ENCODE measurements at regions not wholly inside any gene's neighbourhood (a gene's known extent, or its start where the extent isn't known, plus 50 kb on each side); places are given as distances from the start of the nearest gene placed in this dataset.

- no peak for ATAC-seq
- 20% methylated on average over 5 of the region's 5 CpGs for WGBS (ENCODE audit: insufficient coverage, insufficient replicate concordance, low lambda C conversion rate, missing lambda C conversion rate)
- intact Hi-C loops (cut with micrococcal nuclease; ENCODE audit: unreplicated experiment): no loop called here
- no peak overlapping the region for H2AFZ ChIP-seq (ENCODE audit: control insufficient read depth, low read depth, low read length)
- no peak for TF ChIP-seq LARP7 (IDR thresholded peaks at IDR 0.05)
- no peak for TF ChIP-seq DPF2 (IDR thresholded peaks at IDR 0.05)
- TF ChIP-seq IKZF1 (conservative IDR thresholded peaks at IDR 0.05): no peak
- TF ChIP-seq HCFC1 (IDR thresholded peaks at IDR 0.05; ENCODE audit: low read length): no peak
- no peak for TF ChIP-seq ASH2L (IDR thresholded peaks at IDR 0.05; ENCODE audit: borderline replicate concordance, low read depth)
- no peak for TF ChIP-seq GABPA (IDR thresholded peaks at IDR 0.05; ENCODE audit: low read depth)
- TF ChIP-seq JUND (IDR thresholded peaks at IDR 0.05; ENCODE audit: low read depth, low read length): no peak
- TF ChIP-seq MAX (IDR thresholded peaks at IDR 0.05; ENCODE audit: low read depth, low read length): no peak
- TF ChIP-seq MTA2 (IDR thresholded peaks at IDR 0.05; ENCODE audit: low read depth): no peak
- no peak for TF ChIP-seq SREBF1 (IDR thresholded peaks at IDR 0.05; ENCODE audit: low read length)
- in situ Hi-C loops (cut with MboI): no loop called here
- ChIA-PET CTCF (interaction anchor here (2.0 kb wide), 1 partner anchor 15 kb away, joined by 6 read pairs; no protein-coding TSS in a partner anchor), POLR2A (no interaction called here), SMC1A (ENCODE audit: uncharacterized antibody, unreplicated experiment) (no interaction called here), RAD21 (ENCODE audit: unreplicated experiment) (no interaction called here)
- no peak for FAIRE-seq
- no peaks in the 10 kb centered on the region for H3K27me3 ChIP-seq (replicated peaks in 1 of 2; ENCODE audit: control insufficient read depth in 2 of 2, insufficient read depth in 2 of 2, low read length in 1 of 2)
- BruUV-seq (replicated peaks): no TSS peak
- H3K9ac ChIP-seq (ENCODE audit: control insufficient read depth, insufficient read depth, low read length): no peak overlapping the region
- H3K27ac ChIP-seq (ENCODE audit: control insufficient read depth, insufficient read depth): no peak overlapping the region
- H3K9me3 ChIP-seq (replicated peaks; ENCODE audit: control insufficient read depth, insufficient read depth, low read length): no peaks in the 10 kb centered on the region
- DNase-seq (ENCODE audit: low read depth, low spot score): no peak
- H3K4me3 ChIP-seq: no peak overlapping the region
- H3K4me1 ChIP-seq (ENCODE audit: control insufficient read depth, insufficient read depth, low read length): no peaks in the 10 kb centered on the region
- H3K79me2 ChIP-seq (ENCODE audit: control insufficient read depth, insufficient read depth, low read length): no peaks in the 10 kb centered on the region
- no peaks in the 10 kb centered on the region for H4K20me1 ChIP-seq (ENCODE audit: control insufficient read depth, insufficient read depth)
- H3K4me2 ChIP-seq (ENCODE audit: control insufficient read depth, insufficient read depth): no peak overlapping the region
- no peaks in the 10 kb centered on the region for H3K36me3 ChIP-seq (ENCODE audit: control insufficient read depth in 2 of 2, insufficient read depth in 2 of 2, low read length in 1 of 2)
Observed at GRCh38 chr1:104125970-104126369, 376.3 kb downstream of the AMY1C start.

All from GM12878 (cell line).